ENCODE measurements at regions not wholly inside any gene's neighbourhood (a gene's known extent, or its start where the extent isn't known, plus 50 kb on each side); places are given as distances from the start of the nearest gene placed in this dataset.
"Not testable (repeated sequence)": the region's sequence is repeated elsewhere in the genome, so short reads cannot be mapped to it uniquely, and the experiment has no call there.

DNA sequence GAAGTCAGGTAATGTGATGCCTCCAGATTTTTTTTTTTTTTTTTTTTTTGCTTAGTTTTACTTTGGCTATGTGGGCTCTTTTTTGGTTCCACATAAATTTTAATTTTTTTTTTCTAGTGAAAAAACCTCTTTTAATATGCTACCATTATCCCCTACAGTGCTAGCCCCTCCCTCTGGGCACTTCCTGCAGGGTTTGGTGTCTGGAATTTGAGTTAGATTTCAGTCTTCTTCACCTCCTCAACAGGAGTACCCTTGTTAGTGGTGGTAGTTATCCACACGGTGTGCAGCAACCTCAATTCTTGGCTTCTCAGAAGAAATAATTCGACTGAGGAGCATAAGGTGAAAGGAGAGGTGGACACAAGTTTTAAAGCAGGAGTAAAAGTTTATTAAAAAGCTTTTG lies 128.8 kb upstream of the SYNCRIP start:
- H3K4me1 ChIP-seq (ENCODE audit: control insufficient read depth, insufficient read depth, low read length): peaks cover 7% of the 10 kb centered on the region
- H3K9me3 ChIP-seq (ENCODE audit: control insufficient read depth, insufficient read depth, low read depth, low read length): no peaks in the 10 kb centered on the region
- no peaks in the 10 kb centered on the region for H3K27me3 ChIP-seq (ENCODE audit: control insufficient read depth, insufficient read depth, low read length)
- no peaks in the 10 kb centered on the region for H3K36me3 ChIP-seq (ENCODE audit: control insufficient read depth, insufficient read depth, low read length)
- H3K4me3 ChIP-seq (ENCODE audit: low read depth, low read length): no peak overlapping the region
- H3K9ac ChIP-seq (ENCODE audit: low read length): no peak overlapping the region
- no peak overlapping the region for H3K27ac ChIP-seq (ENCODE audit: low read depth, low read length)

DNA sequence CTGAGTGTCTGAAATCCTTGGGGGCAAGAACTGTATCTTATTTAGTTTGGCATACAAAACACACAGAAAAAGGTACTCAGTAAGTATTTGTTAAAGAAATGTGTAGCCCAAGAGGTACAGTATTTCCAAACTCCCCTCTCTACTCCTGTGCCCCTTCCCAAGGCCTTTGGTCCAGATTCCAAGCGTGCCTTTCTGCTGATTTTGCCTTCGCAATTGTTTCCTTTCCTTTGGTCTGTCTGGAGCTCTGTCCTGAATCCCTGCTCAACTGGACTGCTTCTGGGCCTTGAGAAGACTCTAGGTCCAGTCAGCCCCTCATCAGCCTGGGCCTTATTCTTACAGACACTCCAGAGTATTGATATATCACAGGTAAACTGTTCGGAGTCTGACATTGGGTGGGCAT lies 122.2 kb upstream of the SYNCRIP start:
- H3K9me3 ChIP-seq (ENCODE audit: control insufficient read depth, insufficient read depth, low read depth, low read length): no peaks in the 10 kb centered on the region
- no peak overlapping the region for H3K27ac ChIP-seq (ENCODE audit: low read depth, low read length)
- no peaks in the 10 kb centered on the region for H3K27me3 ChIP-seq (ENCODE audit: control insufficient read depth, insufficient read depth, low read length)
- H3K4me1 ChIP-seq (ENCODE audit: control insufficient read depth, insufficient read depth, low read length): no peaks in the 10 kb centered on the region
- H3K9ac ChIP-seq (ENCODE audit: low read length): no peak overlapping the region
- no peaks in the 10 kb centered on the region for H3K36me3 ChIP-seq (ENCODE audit: control insufficient read depth, insufficient read depth, low read length)
- H3K4me3 ChIP-seq (ENCODE audit: low read depth, low read length): no peak overlapping the region

DNA sequence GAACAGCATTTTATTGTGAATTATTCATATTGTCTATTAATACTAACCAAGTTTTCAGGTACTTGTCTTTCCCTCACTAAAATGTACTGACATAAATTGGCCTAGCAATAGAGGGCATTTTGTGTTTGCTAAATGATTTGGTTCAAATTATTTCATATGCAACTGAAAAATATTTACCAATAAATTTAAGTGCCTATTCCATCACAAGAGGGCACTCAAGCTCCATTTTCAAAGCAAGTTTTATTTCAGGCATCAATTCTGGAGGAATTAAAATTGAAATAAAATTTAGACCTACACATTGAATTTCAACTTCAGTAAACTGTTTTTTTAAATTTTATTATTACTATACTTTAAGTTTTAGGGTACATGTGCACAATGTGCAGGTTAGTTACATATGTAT lies 114.3 kb upstream of the SYNCRIP start:
- no peaks in the 10 kb centered on the region for H3K4me1 ChIP-seq (ENCODE audit: control insufficient read depth, insufficient read depth, low read length)
- no peak overlapping the region for H3K4me3 ChIP-seq (ENCODE audit: low read depth, low read length)
- no peak overlapping the region for H3K9ac ChIP-seq (ENCODE audit: low read length)
- no peaks in the 10 kb centered on the region for H3K9me3 ChIP-seq (ENCODE audit: control insufficient read depth, insufficient read depth, low read depth, low read length)
- no peak overlapping the region for H3K27ac ChIP-seq (ENCODE audit: low read depth, low read length)
- H3K36me3 ChIP-seq (ENCODE audit: control insufficient read depth, insufficient read depth, low read length): no peaks in the 10 kb centered on the region
- H3K27me3 ChIP-seq (ENCODE audit: control insufficient read depth, insufficient read depth, low read length): no peaks in the 10 kb centered on the region

DNA sequence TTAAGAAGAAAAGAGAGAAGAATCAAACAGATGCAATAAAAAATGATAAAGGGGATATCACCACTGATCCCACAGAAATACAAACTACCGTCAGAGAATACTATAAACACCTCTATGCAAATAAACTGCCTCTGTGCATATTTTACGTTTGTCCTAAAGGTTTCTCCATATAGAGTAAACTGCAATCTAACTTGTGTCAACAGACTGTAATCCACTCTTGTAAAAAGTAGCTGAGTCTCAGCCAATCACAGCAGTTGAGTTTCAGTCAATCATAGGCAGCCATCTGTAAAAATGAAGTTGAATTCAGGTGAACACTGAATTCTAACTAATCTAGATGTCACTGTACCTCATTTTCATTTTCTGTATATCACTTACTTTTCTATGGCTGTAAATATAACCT lies 112.2 kb upstream of the SYNCRIP start:
- H3K9ac ChIP-seq (ENCODE audit: low read length): no peak overlapping the region
- H3K36me3 ChIP-seq (ENCODE audit: control insufficient read depth, insufficient read depth, low read length): no peaks in the 10 kb centered on the region
- no peaks in the 10 kb centered on the region for H3K4me1 ChIP-seq (ENCODE audit: control insufficient read depth, insufficient read depth, low read length)
- no peaks in the 10 kb centered on the region for H3K9me3 ChIP-seq (ENCODE audit: control insufficient read depth, insufficient read depth, low read depth, low read length)
- no peak overlapping the region for H3K27ac ChIP-seq (ENCODE audit: low read depth, low read length)
- H3K4me3 ChIP-seq (ENCODE audit: low read depth, low read length): no peak overlapping the region
- no peaks in the 10 kb centered on the region for H3K27me3 ChIP-seq (ENCODE audit: control insufficient read depth, insufficient read depth, low read length)

DNA sequence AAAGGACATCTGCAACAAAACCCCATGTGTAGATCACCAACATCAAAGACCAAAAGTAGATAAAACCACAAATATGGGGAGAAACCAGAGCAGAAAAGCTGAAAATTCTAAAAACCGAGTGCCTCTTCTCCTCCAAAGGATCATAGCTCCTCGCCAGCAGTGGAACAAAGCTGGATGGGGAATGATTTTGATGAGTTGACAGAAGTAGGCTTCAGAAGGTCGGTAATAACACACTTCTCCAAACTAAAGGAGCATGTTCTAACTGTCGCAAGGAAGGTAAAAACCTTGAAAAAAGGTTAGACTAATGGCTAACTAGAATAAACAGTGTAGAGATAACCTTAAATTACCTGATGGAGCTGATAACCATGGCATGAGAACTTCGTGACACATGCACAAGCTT lies 109.9 kb upstream of the SYNCRIP start:
- H3K4me3 ChIP-seq (ENCODE audit: low read depth, low read length): no peak overlapping the region
- no peaks in the 10 kb centered on the region for H3K27me3 ChIP-seq (ENCODE audit: control insufficient read depth, insufficient read depth, low read length)
- no peaks in the 10 kb centered on the region for H3K36me3 ChIP-seq (ENCODE audit: control insufficient read depth, insufficient read depth, low read length)
- no peak overlapping the region for H3K9ac ChIP-seq (ENCODE audit: low read length)
- H3K4me1 ChIP-seq (ENCODE audit: control insufficient read depth, insufficient read depth, low read length): no peaks in the 10 kb centered on the region
- no peak overlapping the region for H3K27ac ChIP-seq (ENCODE audit: low read depth, low read length)
- H3K9me3 ChIP-seq (ENCODE audit: control insufficient read depth, insufficient read depth, low read depth, low read length): no peaks in the 10 kb centered on the region

DNA sequence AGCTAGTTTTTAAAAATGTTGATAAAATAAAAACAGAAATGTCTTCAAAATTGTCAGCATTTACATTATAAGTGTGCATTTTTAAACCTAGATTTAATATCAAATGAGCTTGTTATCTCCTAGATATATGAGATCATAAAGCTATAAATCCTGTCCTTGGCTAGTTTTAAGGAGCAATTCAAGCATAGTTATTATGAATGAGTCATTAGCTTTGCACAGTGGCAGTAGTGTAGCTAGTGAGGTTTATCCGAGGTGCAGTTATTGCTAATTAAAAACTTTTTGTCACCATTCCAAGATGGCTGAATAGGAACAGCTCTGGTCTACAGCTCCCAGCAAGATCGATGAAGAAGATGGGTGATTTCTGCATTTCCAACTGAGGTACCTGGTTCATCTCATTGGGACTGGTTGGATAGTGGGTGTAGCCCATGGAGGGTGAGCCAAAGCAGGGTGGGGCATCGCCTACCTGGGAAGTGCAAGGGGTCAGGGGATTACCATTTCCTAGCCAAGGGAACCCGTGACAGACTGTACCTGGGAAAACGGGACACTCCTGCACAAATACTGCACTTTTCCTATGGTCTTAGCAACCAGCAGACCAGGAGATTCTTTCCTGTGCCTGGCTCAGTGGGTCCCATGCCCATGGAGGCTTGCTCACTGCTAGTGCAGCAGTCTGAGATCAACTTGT lies 108.8 kb upstream of the SYNCRIP start:
- Histone ChIP-seq H3K9me3 (ENCODE audit: control insufficient read depth, insufficient read depth, low read depth, low read length) (no peaks in the 10 kb centered on the region), H3K4me1 (ENCODE audit: control insufficient read depth, insufficient read depth, low read length) (no peaks in the 10 kb centered on the region), H3K4me3 (ENCODE audit: low read depth, low read length) (no peak overlapping the region), H3K9ac (ENCODE audit: low read length) (no peak overlapping the region), H3K27me3 (ENCODE audit: control insufficient read depth, insufficient read depth, low read length) (no peaks in the 10 kb centered on the region), H3K36me3 (ENCODE audit: control insufficient read depth, insufficient read depth, low read length) (no peaks in the 10 kb centered on the region), H3K27ac (ENCODE audit: low read depth, low read length) (no peak overlapping the region)

DNA sequence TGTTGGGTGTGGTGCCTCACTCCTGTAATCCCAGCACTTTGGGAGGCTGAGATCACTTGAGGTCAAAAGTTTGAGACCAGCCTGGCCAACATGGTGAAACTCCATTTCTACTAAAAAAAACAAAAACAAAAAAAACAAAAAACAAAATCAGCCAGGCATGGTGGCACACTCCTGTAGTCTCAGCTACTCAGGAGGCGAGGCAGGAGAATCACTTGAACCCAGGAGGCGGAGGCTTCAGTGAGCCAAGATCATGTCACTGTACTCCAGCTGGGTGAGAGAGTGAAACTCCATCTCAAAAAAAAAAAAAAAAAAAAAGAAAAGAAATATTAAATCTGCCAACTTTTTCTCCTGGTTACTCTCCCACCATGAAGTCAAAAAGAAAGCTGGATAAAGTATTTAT lies 107.5 kb upstream of the SYNCRIP start:
- not testable (repeated sequence) for H3K9me3 ChIP-seq (ENCODE audit: control insufficient read depth, insufficient read depth, low read depth, low read length); H3K4me3 ChIP-seq (ENCODE audit: low read depth, low read length); H3K4me1 ChIP-seq (ENCODE audit: control insufficient read depth, insufficient read depth, low read length); H3K27ac ChIP-seq (ENCODE audit: low read depth, low read length); H3K9ac ChIP-seq (ENCODE audit: low read length); H3K27me3 ChIP-seq (ENCODE audit: control insufficient read depth, insufficient read depth, low read length); H3K36me3 ChIP-seq (ENCODE audit: control insufficient read depth, insufficient read depth, low read length)

DNA sequence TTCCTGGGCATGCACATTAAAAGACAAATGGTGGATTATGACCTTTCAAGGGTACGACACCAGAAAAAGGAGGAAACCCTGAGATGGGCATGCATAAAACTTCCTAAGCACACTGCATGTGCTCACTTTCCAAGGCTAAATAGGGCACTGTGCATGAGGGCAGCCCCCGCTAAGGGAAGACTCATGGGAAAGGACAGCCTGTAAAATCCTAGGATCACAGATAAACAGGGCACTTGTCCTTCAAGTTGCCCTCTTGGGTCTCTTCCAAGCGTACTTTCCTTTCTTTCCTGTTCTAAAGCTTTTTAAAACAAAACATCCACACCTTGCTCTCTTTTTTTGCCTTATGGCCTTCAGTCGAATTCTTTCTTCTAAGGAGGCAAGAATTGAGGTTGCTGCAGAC lies 106.5 kb upstream of the SYNCRIP start:
- H3K9me3 ChIP-seq (ENCODE audit: control insufficient read depth, insufficient read depth, low read depth, low read length): no peaks in the 10 kb centered on the region
- no peak overlapping the region for H3K9ac ChIP-seq (ENCODE audit: low read length)
- no peaks in the 10 kb centered on the region for H3K27me3 ChIP-seq (ENCODE audit: control insufficient read depth, insufficient read depth, low read length)
- no peaks in the 10 kb centered on the region for H3K4me1 ChIP-seq (ENCODE audit: control insufficient read depth, insufficient read depth, low read length)
- H3K27ac ChIP-seq (ENCODE audit: low read depth, low read length): no peak overlapping the region
- no peaks in the 10 kb centered on the region for H3K36me3 ChIP-seq (ENCODE audit: control insufficient read depth, insufficient read depth, low read length)
- no peak overlapping the region for H3K4me3 ChIP-seq (ENCODE audit: low read depth, low read length)

DNA sequence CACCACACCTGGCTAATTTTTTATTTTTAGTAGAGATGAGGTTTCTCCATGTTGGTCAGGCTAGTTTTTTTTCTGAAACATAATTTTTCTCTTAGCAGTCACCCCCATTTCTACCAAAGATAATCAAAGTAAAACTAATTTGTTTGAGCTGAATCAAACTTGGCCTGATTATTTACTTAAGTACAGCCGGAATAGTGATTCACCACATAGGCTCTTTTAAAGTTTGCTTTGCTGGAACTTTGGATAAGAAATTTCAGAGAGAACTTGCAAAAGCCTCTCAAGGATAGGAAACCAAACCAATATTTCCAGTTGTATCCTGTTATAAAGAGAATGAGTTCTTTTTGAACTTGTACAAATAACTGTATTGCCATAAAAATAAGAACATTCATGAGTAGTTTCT lies 105.0 kb upstream of the SYNCRIP start:
- H3K4me1 ChIP-seq (ENCODE audit: control insufficient read depth, insufficient read depth, low read length): no peaks in the 10 kb centered on the region
- H3K9ac ChIP-seq (ENCODE audit: low read length): no peak overlapping the region
- H3K9me3 ChIP-seq (ENCODE audit: control insufficient read depth, insufficient read depth, low read depth, low read length): no peaks in the 10 kb centered on the region
- no peak overlapping the region for H3K4me3 ChIP-seq (ENCODE audit: low read depth, low read length)
- H3K27me3 ChIP-seq (ENCODE audit: control insufficient read depth, insufficient read depth, low read length): no peaks in the 10 kb centered on the region
- no peaks in the 10 kb centered on the region for H3K36me3 ChIP-seq (ENCODE audit: control insufficient read depth, insufficient read depth, low read length)
- no peak overlapping the region for H3K27ac ChIP-seq (ENCODE audit: low read depth, low read length)

DNA sequence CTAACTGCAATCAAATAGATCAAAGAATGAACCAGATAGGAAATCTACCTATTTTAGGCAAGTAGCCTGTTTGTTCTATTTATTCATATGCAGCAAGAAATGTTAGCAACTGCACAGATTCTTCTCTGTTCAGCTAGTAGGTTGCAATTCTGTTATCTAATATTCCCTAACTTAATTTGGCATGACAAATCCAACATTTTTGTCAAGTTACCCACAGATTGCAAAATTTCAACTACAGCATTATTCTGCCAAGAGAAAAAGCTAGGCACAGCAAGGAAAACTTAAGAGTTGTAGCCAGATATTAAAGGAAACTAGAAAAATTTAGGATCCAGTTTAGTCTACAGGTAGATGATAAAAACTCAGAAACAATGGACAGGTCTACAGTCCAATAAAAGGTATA lies 104.4 kb upstream of the SYNCRIP start:
- H3K27ac ChIP-seq (ENCODE audit: low read depth, low read length): no peak overlapping the region
- no peak overlapping the region for H3K9ac ChIP-seq (ENCODE audit: low read length)
- no peak overlapping the region for H3K4me3 ChIP-seq (ENCODE audit: low read depth, low read length)
- H3K9me3 ChIP-seq (ENCODE audit: control insufficient read depth, insufficient read depth, low read depth, low read length): no peaks in the 10 kb centered on the region
- H3K4me1 ChIP-seq (ENCODE audit: control insufficient read depth, insufficient read depth, low read length): no peaks in the 10 kb centered on the region
- no peaks in the 10 kb centered on the region for H3K27me3 ChIP-seq (ENCODE audit: control insufficient read depth, insufficient read depth, low read length)
- H3K36me3 ChIP-seq (ENCODE audit: control insufficient read depth, insufficient read depth, low read length): no peaks in the 10 kb centered on the region

DNA sequence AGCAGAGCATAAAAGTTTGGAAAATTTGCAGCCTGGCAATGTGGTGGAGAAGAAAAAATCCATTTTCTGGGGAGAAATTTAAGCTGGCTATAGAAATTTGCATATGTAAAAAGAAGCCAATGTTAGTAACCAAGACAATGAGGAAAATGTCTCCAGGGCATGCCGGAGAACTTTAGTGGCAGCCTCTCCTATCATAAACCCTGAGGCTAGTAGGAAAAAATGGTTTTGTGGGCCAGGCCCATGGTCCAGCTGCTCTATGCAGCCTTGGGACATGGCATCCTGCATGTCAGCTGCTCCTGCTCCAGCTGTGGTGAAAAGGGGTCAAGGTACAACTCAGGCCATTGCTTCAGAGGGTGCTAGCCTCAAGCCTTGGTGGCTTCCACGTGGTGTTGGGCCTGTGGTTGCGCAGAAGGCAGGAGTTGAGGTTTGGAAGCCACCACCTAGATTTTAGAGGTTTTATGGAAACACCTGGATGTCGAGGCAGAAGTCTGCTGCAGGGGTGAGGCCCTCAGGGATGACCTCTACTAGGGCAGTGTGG lies 101.8 kb upstream of the SYNCRIP start:
- H3K9ac ChIP-seq (ENCODE audit: low read length): no peak overlapping the region
- no peaks in the 10 kb centered on the region for H3K36me3 ChIP-seq (ENCODE audit: control insufficient read depth, insufficient read depth, low read length)
- H3K9me3 ChIP-seq (ENCODE audit: control insufficient read depth, insufficient read depth, low read depth, low read length): no peaks in the 10 kb centered on the region
- H3K27ac ChIP-seq (ENCODE audit: low read depth, low read length): no peak overlapping the region
- H3K4me3 ChIP-seq (ENCODE audit: low read depth, low read length): no peak overlapping the region
- H3K4me1 ChIP-seq (ENCODE audit: control insufficient read depth, insufficient read depth, low read length): no peaks in the 10 kb centered on the region
- no peaks in the 10 kb centered on the region for H3K27me3 ChIP-seq (ENCODE audit: control insufficient read depth, insufficient read depth, low read length)

DNA sequence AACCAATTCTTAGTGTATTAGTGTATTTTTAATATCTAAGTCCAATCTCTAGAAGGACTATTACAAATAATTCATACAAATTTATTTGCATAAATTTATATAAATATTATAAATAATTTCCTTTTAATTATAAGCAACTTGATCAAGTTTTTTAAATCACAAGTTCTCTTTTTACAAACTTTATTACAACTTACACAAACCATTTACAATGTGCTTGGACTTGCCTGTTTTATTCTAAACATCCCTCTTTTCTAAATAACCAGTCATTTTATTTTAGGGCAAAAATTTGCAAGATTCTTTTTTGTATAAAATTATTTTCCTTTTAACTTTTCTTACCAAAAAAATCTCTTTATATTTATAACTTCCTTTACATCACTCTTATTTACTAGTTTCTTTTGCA lies 83.5 kb upstream of the SYNCRIP start:
- Histone ChIP-seq H3K4me1 (ENCODE audit: control insufficient read depth, insufficient read depth, low read length) (no peaks in the 10 kb centered on the region), H3K9ac (ENCODE audit: low read length) (no peak overlapping the region), H3K36me3 (ENCODE audit: control insufficient read depth, insufficient read depth, low read length) (no peaks in the 10 kb centered on the region), H3K27me3 (ENCODE audit: control insufficient read depth, insufficient read depth, low read length) (no peaks in the 10 kb centered on the region), H3K9me3 (ENCODE audit: control insufficient read depth, insufficient read depth, low read depth, low read length) (peaks cover 24% of the 10 kb centered on the region), H3K4me3 (ENCODE audit: low read depth, low read length) (no peak overlapping the region), H3K27ac (ENCODE audit: low read depth, low read length) (no peak overlapping the region)

Data from HUES6 (cell line).